AML-193 (cell line): ENCODE measurements at regions not wholly inside any gene's neighbourhood (a gene's known extent, or its start where the extent isn't known, plus 50 kb on each side); places are given as distances from the start of the nearest gene placed in this dataset.
"Not testable (repeated sequence)": the region's sequence is repeated elsewhere in the genome, so short reads cannot be mapped to it uniquely, and the experiment has no call there.

Experiments used
- DNase-seq, 2 experiments: peaks; one replicate each; lab custom pipeline; 2025; lab: John Stamatoyannopoulos, UW

GRCh38 chr13:65155861-65156260, 2074.3 kb downstream of the PCDH9 start:
- DNase-seq, result no peak

GRCh38 chr13:65154661-65155447, 2075.3 kb downstream of the PCDH9 start:
- no peak for DNase-seq

GRCh38 chr13:65149687-65150086, 2080.4 kb downstream of the PCDH9 start:
- no peak for DNase-seq

GRCh38 chr13:65143920-65144319, 2086.2 kb downstream of the PCDH9 start:
- DNase-seq, result no peak

- no peak for DNase-seq
These were observed 2097.0 kb downstream of the PCDH9 start for GRCh38 chr13:65133094-65133493.

GRCh38 chr13:65125236-65125635, 2104.9 kb downstream of the PCDH9 start:
- DNase-seq, result no peak

- no peak for DNase-seq
These were observed 2117.6 kb downstream of the PCDH9 start for GRCh38 chr13:65112531-65112941.

- DNase-seq, result no peak
These were observed 2118.0 kb downstream of the PCDH9 start for GRCh38 chr13:65112123-65112522.

GRCh38 chr13:65111223-65111622, 2118.9 kb downstream of the PCDH9 start:
- DNase-seq, result no peak

- DNase-seq, result not testable (repeated sequence)
These were observed 2125.7 kb downstream of the PCDH9 start for GRCh38 chr13:65104436-65104835.

GRCh38 chr13:65103351-65103750, 2126.8 kb downstream of the PCDH9 start:
- no peak for DNase-seq

- no peak for DNase-seq
These were observed 2134.7 kb downstream of the PCDH9 start for GRCh38 chr13:65095161-65096082.

GRCh38 chr13:65093357-65093756, 2136.8 kb downstream of the PCDH9 start:
- DNase-seq, result no peak

GRCh38 chr13:65091031-65091430, 2139.1 kb downstream of the PCDH9 start:
- DNase-seq, result no peak

GRCh38 chr13:65090186-65090585, 2139.9 kb downstream of the PCDH9 start:
- no peak for DNase-seq

- no peak for DNase-seq
These were observed 2141.2 kb downstream of the PCDH9 start for GRCh38 chr13:65088906-65089305.

GRCh38 chr13:65085977-65086376, 2144.2 kb downstream of the PCDH9 start:
- DNase-seq, result no peak

- no peak for DNase-seq
These were observed 2155.9 kb downstream of the PCDH9 start for GRCh38 chr13:65074248-65074647.

GRCh38 chr13:65064967-65065366, 2165.2 kb downstream of the PCDH9 start:
- no peak for DNase-seq

- DNase-seq, result no peak
These were observed 2166.4 kb downstream of the PCDH9 start for GRCh38 chr13:65063753-65064152.

- no peak for DNase-seq
These were observed 2172.2 kb downstream of the PCDH9 start for GRCh38 chr13:65057986-65058385.

- DNase-seq, result peak in 1 of 2 experiments; percentile 69
These were observed 2175.9 kb downstream of the PCDH9 start for GRCh38 chr13:65054277-65054676.

- no peak for DNase-seq
These were observed 2193.1 kb downstream of the PCDH9 start for GRCh38 chr13:65036999-65037398.
